IPS-NIHi7 (cell line): ENCODE measurements at regions not wholly inside any gene's neighbourhood (a gene's known extent, or its start where the extent isn't known, plus 50 kb on each side); places are given as distances from the start of the nearest gene placed in this dataset.
"Not testable (repeated sequence)": the region's sequence is repeated elsewhere in the genome, so short reads cannot be mapped to it uniquely, and the experiment has no call there.

Experiments used
- DNase-seq: peaks from one replicate; pipeline ENCODE4 v3.0.0; 2012; ENCODE audit warnings: mixed read lengths; ENCODE audit errors: extremely low spot score

DNA sequence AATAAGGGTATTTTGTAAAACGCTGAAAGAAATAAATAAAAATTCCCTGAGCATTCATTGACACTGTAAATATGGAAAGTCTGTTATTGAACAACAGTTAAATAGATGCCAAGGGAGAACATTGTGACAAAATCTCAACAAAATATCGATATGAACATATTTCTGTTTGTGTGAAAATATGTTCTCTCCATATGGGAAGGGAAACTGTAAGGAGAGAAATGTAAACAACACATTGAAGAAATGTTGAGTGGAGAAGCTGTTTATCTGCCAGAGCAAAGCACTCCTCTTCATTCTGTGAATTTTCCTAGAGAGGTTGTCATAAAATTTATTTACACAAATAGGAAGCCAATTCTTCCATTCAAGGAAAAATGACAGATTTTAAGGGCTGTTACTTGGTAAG, 57.1 kb upstream of the EOMES start:
- no peak for DNase-seq

DNA sequence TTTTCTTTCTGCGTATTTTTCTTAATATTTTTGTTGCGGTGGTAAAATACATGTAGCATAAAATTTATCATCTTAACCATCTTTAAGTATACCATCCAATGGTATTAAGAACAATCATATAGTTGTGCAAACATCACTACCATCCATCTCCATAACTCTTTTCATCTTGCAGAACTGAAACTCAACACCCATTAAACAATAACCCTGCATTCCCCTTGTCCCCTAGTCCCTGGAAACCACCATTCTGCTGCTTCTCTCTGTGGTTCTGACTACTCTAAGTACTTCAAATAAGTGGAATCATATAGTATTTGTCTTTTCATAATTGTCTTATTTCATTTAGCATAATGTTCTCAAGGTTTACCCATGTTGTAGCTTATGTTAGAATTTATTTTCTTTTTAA, 67.3 kb upstream of the EOMES start:
- no peak for DNase-seq

DNA sequence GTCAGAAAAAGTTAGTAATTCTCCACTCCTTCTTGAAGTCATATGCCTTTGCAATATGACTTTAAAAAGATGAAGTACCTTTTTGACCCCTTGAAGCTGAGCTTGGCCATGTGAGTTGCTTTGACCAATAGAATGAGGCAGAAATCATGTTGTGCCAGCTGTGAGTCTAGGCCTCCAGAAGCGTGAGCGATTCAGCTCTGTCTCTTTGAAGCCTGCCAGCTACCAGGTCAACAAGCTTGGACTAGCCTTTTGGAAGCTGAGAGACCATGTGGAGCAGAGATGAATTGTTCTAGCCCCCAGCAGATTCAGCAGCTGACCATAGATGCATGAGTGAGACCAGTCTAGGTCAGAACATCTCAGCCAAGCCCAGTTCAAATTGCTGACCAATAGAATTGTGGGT, 69.8 kb upstream of the EOMES start:
- no peak for DNase-seq

DNA sequence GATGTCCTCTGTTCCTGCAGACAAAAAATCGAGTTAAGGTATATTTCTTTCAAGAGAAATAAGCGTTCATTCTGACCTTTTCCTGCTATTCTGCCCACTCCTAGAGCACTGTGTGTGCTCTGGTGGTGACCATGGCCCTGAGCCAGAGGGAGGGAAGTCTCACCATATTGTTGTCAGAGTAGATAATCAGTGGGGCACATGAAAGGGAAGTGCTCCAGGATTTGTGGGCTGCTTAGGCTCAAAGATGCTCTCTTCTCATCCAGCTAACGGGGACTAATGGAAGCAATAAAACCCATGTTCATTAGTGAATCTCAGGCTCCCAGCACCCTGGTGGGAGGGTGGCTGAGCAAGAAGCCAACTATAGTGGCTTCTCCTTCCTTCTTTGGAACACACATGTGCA, 70.7 kb upstream of the EOMES start:
- DNase-seq: no peak

DNA sequence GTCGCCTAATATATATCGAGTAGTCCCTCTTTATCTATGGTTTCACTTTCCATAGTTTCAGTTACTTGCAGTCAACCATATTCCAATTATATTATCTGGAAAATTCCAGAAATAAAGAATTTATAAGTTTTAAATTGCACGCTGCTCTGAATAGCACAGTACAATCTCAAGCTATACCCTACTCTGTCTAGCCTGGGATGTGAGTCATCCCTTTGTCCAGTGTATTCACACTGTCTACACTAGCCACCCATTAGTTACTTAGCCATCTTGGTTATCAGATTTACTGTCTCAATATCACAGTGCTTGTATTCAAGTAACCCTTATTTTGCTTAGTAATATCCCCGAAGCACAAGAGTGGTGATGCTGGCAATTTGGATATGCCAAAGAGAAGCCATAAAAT, 72.1 kb upstream of the EOMES start:
- DNase-seq: no peak

DNA sequence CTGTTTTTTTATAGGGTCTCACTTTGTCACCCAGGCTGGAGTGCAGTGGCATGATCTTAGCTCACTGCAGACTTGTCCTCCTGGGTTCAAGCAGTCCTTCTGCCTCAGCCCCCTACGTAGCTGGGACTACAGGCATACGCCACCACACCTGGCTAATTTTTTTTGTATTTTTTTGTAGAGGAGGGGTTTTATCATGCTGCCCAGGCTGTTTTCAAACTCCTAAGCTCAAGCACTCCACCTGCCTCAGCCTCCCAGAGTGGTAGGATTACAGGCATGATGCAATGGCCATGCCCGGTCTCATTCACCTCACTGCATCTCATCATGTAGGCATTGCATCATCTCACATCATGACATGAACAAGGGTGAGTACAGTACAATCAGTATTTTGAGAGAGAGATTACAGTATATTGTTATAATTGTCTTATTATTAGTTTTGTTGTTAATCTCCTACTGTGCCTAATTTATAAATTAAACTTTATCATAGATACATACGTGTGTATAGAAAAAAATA, 74.3 kb upstream of the EOMES start:
- DNase-seq: no peak

DNA sequence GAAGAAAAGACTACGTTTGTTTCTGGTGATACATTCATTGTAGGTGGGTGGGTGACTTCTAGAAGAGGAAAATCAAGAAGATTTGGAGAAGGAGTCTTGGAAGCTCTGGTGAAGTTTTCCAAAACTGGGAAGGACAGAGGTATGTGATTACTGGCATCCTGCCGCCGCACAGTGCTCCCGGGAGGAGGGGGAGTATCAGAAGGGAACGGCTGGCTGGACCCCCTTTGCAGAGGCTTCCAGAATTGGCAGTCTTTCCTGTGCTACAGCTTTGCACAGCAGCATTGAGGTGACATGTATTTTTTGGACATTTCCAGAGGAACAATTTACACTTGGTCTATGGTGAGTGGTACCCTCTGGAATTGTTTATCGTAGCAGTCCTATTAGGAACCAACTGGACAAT, 75.7 kb upstream of the EOMES start:
- DNase-seq: no peak

DNA sequence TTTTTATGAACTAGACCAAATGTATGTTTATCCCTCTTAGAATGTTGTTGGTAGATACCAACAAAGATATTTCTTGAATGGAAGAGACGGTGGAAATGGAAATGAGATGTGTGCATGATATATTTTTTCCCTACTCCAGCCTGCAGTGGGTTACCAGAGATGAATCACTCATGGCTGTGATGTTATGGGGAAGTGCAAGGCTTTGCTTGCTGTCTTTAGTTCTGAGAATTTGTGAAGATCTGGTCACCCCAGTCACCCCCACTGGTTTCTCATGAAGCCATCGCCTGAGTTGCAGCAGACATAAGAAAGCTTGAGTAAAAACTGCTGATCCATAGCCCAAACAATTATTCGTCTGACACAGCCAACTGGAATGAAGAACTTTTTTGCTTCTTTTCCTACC, 78.1 kb upstream of the EOMES start:
- DNase-seq: no peak

DNA sequence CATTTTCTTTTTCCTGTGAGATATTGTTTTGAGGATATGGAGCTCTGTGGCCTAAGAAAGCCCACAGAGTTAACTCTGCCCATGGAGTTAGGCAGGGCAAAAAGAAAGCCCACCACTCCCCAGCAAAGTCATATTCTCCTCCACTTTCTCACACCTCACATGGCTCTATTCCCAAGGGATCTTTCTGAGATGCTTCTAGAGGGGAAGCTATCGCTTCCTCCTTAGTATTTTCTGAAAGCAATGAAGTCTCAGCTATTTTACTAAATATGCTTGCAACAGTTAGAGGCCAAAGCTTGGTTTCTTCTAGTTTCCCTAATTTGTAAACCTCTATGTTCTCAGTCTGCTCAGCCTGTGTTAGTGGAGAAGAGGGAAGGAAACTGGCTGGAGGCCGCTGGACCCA, 80.3 kb upstream of the EOMES start:
- DNase-seq: no peak

DNA sequence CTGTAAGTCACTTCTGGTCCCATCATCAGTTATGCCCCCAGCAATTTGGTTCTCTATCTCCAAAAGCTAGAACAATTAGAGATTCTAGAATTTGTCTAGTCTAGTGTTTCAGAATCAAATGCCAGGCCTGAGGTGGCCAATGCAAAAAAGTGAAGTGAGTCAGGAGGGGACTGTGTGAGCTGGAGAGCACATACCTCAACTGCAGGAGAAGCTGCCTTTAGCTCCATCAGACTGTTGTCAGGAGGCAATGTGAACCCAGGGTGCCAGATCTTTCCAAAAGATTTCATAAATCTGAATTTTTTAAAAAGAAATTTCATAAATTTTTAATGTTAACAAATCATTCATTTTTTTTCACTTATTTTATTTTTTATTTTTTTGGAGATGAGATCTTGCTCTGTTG, 80.7 kb upstream of the EOMES start:
- no peak for DNase-seq

DNA sequence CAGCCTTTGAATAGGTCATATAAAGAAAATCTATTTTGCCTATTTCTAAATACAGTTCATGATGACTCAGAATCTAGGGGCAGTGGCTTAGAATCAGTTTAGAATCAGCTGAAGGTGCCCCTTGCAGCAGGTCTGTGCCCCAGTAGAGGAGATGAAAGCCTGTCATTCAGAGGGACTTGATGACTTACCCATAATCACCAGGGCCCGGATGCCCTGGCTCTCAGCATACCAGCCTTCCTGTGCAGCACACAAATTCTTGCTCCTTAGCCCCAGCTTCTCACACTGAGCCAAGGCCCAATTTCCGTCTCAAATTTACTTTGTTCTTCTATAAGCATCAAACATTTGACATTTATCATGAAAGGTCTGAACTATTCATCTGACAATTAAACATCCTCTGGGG, 83.2 kb upstream of the EOMES start:
- no peak for DNase-seq

DNA sequence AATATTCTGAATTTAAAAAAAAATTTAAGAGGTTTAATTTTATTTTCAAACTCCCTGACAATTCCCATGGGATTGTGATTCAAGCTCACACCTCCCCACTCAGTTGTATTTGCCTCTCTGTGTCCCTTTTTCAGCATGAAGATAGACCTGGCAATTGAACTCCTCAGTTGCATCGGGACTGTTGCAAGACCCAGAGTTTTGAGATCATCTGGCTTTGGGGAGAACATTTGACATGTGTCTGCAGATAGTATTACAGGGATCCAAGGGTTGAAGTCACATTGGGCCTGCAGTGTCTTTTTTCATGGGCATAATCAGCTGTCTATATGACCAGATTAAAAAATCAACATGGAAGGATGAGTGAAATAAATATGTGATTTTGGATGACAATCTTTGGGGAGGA, 91.1 kb upstream of the EOMES start:
- no peak for DNase-seq

DNA sequence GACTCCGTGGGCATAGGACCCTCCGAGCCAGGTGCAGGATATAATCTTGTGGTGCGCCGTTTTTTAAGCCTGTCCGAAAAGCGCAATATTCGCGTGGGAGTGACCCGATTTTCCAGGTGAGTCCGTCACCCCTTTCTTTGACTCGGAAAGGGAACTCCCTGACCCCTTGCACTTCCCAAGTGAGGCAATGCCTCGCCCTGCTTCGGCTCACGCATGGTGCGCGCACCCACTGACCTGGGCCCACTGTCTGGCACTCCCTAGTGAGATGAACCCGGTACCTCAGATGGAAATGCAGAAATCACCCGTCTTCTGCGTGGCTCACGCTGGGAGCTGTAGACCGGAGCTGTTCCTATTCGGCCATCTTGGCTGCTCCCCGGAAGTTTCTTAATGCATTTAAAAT, 99.5 kb upstream of the EOMES start:
- DNase-seq: not testable (repeated sequence)

DNA sequence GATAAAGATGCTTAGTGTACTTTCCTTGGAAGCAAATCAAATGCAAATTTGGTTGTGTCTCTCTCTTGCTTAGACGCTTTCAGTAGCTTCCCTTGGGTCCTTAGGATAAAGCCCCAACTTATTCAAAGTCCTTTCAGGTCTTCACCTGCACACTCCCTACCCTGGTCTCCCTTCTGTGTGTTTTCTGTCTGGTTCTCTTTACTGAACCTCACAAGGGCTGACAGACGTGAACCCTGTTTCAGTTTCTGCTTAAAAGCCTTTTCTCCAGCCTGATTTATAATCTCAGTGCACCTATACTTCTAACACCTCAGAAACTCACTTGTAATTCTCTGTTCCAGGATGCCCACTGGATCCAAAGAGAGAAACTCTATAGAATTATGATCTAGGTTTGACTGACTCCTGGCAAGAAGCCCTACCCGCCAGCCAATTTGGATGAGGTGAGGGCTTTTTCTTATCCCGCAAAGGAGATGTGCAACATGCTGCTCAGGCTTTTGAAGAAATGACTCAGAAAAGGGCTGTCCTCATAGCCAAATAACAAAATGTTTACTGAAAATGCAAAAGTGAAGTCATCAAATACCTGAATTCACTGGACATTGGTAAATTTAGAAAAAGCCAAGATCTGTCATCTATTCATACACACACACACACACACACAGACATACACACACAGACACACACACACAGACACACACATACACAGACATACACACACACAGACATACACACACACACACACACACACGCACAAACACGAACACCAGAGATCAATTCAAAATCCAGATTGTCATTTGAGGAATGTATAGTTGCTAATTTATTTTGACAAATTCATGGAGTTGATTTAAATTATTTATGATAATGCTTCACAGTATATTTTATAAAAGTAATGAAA, 102.4 kb upstream of the EOMES start:
- no peak for DNase-seq

DNA sequence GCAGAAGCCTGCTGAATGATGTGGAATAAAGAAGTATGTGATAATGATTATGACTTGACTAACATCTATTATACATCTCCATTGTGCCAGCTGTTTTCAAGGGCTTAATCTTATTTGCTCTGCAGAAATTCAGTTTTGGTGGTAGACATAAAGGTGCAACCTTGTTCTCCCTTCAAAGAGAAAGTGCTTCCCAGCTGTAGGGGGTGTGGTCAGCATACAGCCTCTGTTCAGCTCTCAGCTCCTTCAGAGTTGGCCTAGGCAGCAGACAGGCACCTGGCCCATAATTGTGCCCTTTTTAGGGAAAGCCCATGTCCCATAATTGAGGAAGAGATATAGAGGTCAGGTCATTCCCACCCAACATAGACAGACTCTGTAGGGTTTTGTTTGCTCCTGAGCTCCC, 104.3 kb upstream of the EOMES start:
- DNase-seq: no peak

DNA sequence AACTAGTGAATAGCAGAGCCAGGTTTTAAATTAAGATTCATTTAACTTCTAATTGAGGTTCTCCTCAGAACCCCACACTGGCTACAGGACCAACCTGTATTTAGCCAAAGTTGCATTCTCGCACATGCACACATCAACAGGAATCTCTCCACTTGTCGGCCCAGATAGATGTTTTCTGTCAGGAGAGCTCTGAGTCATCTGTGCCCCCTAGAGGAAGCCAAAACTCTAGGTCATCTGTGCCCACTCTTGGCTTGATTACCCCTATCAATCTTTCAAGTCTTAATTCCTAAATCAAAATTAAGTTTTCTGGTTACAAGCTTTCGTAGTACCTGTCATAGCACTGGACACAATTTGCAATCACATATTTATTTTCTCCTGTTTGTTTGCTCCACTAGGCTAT, 104.9 kb upstream of the EOMES start:
- DNase-seq: peak; percentile 48

DNA sequence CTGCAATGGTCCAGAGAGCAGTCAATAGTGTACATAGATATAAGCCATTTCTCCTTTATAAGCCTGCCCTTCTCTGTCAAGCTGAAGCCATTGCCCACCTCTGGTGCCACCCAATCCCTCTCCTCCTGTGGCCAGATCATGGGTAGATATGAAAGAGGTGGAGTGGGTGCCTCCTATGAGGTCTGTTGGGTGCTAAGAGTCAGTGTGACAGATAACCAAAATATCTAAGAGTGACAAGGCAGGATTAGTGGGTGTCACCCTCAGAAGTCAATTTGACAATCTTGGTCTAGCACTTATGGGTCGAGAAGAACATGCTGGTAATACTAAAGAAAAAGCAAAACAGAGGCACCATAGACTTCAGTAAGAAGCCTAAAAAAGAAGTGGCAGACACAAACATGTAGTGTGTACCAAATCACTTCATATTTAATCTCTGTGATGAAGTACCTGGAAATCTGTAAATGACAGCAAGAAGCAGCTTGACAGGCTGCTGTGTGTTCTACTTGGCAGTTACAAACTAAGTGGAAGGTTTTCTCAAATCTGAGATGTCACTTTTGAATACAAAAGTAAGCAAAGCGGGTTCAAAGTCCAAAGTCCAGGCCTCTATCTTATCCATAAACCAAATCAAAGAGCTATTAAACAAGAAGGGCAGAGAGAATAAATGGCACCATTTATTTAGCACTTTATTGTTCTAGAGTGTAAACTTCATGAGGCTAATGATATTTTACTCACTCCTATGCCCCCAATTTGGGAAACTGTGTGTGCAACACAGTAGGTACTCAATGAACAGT, 118.9 kb upstream of the EOMES start:
- DNase-seq: no peak

DNA sequence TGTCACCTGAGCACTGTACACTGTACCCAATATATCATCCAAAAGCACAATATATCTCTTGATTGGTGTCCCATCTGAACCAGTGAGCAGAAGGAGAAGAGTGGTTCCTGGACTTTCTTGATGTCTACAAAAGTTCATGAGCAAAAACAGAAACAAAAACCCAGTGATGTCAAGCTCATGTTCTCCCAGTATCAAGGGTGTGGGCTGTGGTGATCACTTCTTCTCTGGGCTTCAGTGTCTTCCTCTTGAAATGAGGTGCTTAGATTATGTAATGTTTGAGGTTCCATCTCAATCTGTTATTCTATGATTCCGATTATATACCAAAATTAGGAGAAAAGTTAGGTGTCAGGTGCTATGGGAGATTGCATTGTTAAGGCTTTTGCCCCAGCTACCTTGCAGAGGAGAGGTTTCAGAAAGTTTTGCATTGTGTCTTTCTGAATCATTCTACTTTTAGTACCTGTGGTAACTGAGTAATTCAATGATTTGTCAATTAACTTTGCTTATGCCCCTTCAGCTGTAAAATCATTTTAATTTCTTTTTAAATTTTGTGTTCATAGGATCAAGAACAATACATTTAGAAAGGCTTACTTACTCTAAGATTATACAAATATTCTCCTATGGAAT, 122.0 kb upstream of the EOMES start:
- no peak for DNase-seq

DNA sequence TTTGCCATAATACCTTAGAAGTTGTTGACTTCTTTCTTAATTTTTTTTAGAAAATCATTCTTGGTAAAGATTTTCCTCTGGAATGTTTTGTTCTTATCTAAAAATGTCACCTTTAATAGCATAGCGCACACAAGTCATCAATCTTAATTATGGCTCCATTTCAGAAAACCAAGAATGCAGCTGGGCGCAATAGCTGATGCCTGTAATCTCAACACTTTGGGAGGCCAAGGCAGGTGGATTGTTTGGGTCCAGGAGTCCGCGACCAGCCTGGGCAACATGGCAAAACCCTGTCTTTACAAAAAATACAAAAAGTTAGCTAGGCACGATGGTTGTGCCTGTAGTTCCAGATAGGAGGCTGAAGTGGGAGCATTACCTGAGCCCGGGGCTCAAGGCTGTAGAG, 125.6 kb upstream of the EOMES start:
- no peak for DNase-seq

DNA sequence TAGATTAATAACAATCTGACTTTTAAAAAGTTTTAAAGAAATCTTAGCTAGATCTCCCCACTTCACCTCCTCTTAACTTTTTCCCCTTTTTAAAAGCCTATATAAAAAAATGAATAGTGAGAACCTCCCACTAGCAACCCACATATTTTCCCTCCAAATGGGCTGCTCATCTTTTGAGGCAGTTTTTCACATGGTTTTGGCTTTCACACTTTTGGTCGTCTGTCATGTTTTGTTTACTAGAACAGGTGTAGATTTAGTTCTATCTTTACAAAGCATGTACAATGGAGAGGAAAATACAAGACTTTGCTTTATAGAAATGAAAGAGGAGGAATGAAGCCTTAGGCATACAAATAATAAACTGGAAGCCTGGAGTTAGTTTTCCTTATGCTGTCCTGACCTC, 126.7 kb upstream of the EOMES start:
- no peak for DNase-seq

DNA sequence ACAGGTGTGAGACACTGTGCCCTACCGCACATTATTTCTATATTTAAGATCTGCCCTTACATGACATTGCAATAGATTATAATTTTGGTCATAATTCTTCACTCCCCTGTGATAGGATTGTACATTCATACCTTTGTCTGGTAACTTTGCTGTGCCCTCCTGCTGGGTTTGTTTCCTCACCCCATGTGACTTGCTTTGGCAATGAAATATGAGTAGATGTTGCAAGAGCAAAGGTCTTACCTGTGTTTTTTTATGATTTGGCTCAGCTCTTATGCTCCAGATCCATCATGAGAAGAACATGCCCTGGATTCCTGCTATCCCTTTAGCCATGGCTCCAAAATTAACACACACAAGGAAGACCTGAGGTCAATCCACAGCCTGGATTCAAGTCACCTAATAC, 137.7 kb upstream of the EOMES start:
- no peak for DNase-seq
